Coronary artery (tissue), 2 donors: ENCODE measurements at regions not wholly inside any gene's neighbourhood (a gene's known extent, or its start where the extent isn't known, plus 50 kb on each side); places are given as distances from the start of the nearest gene placed in this dataset.

ENCODE experiments used
- DNase-seq: peaks from one replicate; pipeline ENCODE4 v3.0.0-alpha.2; 2017; ENCODE audit warnings: low spot score
- H3K27ac ChIP-seq, 2 donors: fragments of 200-600 bp; sonication (generic); one replicate each; pipeline ENCODE4 v1.5.1; 2016 to 2019
- H3K4me3 ChIP-seq: fragments of 200-600 bp; sonication (generic); 2 replicates; pipeline ENCODE4 v1.5.1; 2016; ENCODE audit warnings: mild to moderate bottlenecking, moderate library complexity
- TF ChIP-seq, protein P1 (sequence below): fragments of 200-600 bp; sonication (generic); IDR thresholded peaks from one replicate; pipeline ENCODE4 v1.5.1; 2019; ENCODE audit warnings: antibody characterized with exemption

DNA sequence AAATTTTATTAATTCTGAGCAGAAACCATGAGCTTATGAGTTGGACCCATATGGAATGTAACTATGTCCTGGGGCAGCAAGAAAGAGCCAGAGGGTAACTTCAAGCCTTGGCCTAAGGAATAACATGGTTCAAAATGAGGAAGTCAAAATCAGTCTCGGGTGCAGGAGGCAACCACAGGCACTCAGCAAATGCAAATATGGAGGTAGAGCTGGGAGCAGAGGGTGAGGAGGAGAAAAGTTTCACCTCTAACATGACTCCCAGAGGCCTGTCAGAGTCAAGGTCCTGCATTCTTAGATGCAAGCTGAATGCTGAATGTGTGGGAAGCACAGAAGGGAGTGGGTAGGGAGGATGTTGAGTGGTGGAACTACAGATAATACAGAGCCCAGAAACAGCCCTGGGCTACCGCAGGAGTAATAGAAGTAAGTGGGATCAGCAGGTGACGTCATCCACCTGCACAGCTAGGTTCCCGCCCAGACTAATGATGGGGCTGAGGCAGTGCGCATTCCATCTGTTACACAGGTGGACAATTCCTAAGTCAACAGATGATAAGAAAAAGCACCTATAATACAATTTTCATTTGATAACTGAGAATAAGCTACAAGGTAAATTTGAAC lies 279.8 kb upstream of the ARRDC4 start:
- Histone ChIP-seq H3K27ac (no peak overlapping the region), H3K4me3 (no peak overlapping the region)
- TF ChIP-seq, protein P1, sequence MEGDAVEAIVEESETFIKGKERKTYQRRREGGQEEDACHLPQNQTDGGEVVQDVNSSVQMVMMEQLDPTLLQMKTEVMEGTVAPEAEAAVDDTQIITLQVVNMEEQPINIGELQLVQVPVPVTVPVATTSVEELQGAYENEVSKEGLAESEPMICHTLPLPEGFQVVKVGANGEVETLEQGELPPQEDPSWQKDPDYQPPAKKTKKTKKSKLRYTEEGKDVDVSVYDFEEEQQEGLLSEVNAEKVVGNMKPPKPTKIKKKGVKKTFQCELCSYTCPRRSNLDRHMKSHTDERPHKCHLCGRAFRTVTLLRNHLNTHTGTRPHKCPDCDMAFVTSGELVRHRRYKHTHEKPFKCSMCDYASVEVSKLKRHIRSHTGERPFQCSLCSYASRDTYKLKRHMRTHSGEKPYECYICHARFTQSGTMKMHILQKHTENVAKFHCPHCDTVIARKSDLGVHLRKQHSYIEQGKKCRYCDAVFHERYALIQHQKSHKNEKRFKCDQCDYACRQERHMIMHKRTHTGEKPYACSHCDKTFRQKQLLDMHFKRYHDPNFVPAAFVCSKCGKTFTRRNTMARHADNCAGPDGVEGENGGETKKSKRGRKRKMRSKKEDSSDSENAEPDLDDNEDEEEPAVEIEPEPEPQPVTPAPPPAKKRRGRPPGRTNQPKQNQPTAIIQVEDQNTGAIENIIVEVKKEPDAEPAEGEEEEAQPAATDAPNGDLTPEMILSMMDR = no peak
- no peak for DNase-seq

DNA sequence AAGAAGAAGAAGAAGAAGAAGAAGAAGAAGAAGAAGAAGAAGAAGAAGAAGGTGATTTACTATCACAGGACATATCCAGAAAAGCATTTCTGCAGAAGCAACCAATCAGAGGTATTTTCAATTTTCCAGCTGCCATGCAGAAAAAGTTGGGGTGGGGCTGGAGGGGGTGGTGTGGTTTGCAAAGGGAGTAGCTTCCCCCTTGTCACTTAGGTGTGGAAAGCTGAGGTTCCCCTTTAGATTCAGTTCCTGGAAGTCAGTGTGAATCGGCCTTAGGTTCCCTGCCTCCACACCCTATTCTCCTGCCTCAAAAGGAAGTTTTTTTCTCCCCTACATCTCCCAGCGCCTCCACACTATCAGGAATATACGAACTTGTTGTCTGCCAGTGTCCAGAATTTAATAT lies 276.7 kb upstream of the ARRDC4 start:
- DNase-seq = no peak
- Histone ChIP-seq H3K27ac (no peak overlapping the region), H3K4me3 (no peak overlapping the region)
- TF ChIP-seq, protein P1 = no peak

DNA sequence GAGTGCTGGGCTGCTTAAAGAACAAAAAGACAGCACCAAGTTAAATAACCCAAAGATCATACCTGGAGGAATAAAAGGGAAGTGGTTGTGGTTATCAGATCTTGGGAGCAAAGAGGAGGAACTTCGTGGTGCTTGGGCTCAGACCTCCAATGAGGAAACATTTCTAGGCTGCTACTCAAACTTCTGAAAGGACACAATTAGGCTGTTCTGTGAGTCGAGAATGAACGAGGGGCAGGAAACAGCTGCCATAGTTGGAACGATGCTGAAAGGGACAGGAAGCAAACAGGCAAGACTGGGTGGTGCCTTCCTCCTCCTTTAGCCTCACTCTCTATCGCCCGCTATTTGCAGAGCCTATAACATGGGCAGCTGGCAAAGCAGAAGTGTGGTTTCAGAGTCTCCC lies 276.3 kb upstream of the ARRDC4 start:
- H3K27ac ChIP-seq = no peak overlapping the region
- no peak for DNase-seq
- no peak overlapping the region for H3K4me3 ChIP-seq
- TF ChIP-seq, protein P1 = no peak

- TF ChIP-seq, protein P1 = no peak
- H3K27ac ChIP-seq = no peak overlapping the region
- DNase-seq = no peak
- no peak overlapping the region for H3K4me3 ChIP-seq
These were observed 274.2 kb upstream of the ARRDC4 start for GRCh38 chr15:97686324-97686723.

DNA sequence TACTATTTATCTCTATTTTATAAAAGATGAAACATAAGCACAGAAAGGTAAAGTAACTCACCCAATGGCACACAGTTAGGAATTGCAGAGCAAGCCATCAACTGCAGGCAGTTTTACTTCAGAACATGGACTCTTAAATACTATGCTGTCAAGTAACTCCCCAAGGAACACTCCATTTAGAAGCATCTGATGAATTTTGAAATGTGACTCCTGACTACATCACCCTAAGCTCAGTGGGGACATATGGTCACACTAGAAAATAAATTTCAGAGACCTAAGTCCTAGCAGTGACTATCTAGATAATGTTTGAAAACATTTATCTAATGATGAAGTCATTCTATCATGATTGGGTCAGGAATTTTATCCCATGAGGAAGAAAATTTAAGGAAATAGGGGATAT lies 272.8 kb upstream of the ARRDC4 start:
- Histone ChIP-seq H3K4me3 (no peak overlapping the region), H3K27ac (no peak overlapping the region)
- TF ChIP-seq, protein P1 = no peak
- DNase-seq = no peak

GRCh38 chr15:97688177-97688576 lies 272.3 kb upstream of the ARRDC4 start:
- Histone ChIP-seq H3K27ac (no peak overlapping the region), H3K4me3 (no peak overlapping the region)
- DNase-seq = no peak
- TF ChIP-seq, protein P1 = no peak

DNA sequence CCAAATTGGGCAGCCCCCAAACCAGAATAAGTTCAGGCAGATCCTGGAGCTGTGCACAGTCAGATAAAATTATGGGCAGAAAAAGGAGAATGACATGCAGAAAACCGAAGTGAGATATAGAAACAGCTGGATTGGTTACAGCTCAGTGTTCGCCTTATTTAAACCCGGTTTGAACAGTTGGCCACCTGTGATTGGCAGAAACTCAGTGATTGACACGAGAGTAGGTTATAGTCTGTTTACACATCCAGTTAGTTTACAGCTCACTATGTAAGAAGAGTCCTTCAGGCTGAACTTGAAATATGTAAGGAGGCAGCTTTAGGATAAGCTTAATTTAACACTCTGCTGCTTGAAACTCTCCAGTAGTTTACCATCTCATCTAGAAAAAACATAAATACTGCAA lies 271.6 kb upstream of the ARRDC4 start:
- DNase-seq = no peak
- TF ChIP-seq, protein P1 = no peak
- H3K27ac ChIP-seq = no peak overlapping the region
- H3K4me3 ChIP-seq = no peak overlapping the region
